ENCODE measurements at regions not wholly inside any gene's neighbourhood (a gene's known extent, or its start where the extent isn't known, plus 50 kb on each side); places are given as distances from the start of the nearest gene placed in this dataset.
A peak's percentile ranks its signal among the peaks of the same experiment; 100 is the strongest.
"Not testable (repeated sequence)": the region's sequence is repeated elsewhere in the genome, so short reads cannot be mapped to it uniquely, and the experiment has no call there.

DNA sequence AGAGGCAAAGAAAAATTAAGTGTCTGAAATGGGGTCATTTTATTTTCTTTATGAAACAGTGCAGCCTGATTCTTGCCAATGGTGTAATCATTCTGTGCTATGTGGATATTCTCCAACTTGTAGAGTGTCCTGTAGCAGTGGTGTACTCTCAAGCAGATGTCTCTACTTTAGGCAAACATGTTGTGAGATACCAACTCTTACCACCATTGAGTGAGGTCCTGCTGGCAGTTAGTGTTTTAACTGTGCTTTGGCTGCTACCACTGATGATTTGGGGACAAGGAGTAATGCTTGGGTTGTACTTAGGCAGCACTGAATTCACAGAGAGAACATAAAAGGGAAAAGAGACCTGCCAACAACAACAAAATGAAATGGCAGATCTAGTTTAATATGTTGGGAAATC, 122.5 kb downstream of the APIP start:
- no peak for DNase-seq

GRCh38 chr11:34792814-34793258, 123.3 kb downstream of the APIP start:
- no peak for DNase-seq

GRCh38 chr11:34791780-34792542, 124.2 kb downstream of the APIP start:
- DNase-seq, result peak; percentile 32

DNA sequence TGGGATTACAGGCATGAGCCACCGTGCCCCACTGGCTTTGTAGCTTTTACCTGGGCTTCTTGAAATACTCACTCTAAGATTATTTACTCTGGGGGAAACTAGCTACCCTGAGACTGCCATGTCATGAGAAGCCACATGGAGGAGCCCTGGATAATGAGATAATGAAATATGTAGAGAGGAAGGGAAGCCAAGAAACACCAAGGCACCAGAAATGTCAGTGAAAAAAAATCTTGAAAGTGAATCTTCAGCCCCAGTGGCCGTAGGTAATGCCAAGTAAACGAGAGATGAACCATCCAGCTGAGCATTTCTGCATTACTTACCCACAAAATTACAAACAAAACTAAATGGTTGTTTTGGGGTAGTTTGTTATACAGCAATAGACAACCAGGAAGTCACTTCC, 125.6 kb downstream of the APIP start:
- DNase-seq, result peak; percentile 71

DNA sequence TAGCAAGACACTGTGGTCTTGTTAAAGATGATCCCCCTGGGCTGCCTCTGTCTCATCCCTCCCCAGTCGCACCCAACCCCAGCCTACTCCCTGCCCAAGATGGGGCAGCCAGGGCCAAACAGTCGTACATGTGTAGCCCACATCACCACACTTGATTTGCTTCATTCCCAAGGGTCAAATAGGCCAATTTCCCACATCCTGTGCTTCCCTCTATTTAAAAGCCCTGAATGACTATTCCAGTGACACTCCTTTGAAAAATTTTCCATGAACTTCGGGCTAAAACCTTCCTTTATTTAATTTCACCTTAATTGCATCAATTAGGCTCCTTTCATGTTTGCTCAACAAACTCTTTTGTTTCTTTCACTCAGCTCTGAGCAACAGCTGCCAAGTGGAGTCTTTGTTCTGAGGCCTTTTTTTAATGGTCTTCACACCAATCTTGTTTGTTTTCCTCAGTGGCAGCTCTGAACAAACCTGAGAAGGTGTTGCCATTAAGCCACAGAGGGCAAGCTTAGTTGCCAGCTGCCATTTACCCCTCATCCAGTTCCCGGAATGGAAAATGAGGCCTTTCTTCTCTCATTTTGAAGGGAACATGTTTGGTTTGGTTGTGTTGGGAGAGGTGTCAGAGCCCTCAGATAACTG, 126.9 kb downstream of the APIP start:
- peak; percentile 99 for DNase-seq

GRCh38 chr11:34788642-34789041, 127.5 kb downstream of the APIP start:
- DNase-seq, result peak; percentile 64

- no peak for DNase-seq
Measured at GRCh38 chr11:34787895-34788294, 128.3 kb downstream of the APIP start.

DNA sequence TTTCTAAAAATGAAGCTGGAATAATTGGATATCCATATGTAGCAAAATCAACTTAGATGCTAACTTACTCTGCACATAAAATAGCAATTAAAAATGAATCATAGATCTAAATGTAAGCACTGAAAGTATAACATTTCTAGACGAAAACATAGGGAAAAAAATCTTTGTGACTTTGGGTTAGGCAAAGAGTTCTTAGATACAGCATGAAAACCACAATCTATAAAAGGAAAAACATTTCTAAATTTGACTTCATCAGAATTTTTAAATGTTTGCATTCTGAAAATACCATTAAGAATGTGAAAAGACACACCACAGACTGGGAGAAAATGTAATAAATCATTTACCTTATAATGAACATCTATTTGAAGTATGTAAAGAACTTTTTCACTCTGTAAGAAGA, 128.8 kb downstream of the APIP start:
- DNase-seq, result no peak

GRCh38 chr11:34784318-34784841, 131.8 kb downstream of the APIP start:
- DNase-seq, result no peak

GRCh38 chr11:34783816-34784317, 132.3 kb downstream of the APIP start:
- no peak for DNase-seq

DNA sequence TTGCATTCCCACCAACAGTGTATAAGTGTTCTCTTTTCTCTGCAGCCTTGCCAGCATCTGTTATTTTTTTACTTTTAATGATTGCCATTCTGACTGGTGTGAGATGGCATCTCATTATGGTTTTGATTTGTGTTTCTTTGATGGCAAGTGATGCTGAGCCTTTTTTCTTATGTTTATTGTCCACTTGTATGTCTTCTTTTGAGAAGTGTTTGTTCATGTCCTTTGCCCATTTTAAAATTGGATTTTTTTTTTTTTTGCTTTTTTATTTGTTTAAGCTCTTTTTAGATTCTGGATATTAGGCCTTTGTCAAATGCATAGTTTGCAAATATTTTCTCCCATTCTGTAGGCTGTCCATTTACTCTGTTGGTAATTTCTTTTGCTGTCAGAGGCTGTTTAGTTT, 134.4 kb downstream of the APIP start:
- DNase-seq, result not testable (repeated sequence)

DNA sequence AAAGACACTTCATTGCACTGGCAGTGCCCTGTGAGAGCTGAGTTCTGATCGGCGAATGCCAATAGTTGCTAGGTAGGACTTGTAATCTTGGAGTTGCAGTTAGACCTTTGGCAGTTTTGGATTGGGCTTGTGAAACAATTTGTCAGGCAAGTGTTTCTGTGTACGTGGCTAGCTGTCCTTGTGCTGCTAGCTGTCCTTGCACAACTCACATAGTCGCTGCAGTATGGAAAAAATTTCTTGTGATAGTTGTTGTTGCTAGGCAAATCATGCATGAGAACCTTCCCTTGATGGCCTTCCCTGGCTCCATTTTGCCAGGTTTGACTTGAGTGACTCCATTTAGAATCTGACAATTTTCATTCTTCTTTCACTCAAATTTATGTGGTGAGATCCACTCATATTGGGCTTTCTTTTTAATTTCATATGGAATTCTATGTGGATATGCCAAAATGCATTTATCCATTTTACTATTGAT, 140.7 kb downstream of the APIP start:
- no peak for DNase-seq

- DNase-seq, result no peak
Measured at GRCh38 chr11:34774604-34775003, 141.6 kb downstream of the APIP start.

GRCh38 chr11:34773826-34774225, 142.4 kb downstream of the APIP start:
- DNase-seq, result no peak

- DNase-seq, result no peak
Measured at GRCh38 chr11:34773211-34773610, 143.0 kb downstream of the APIP start.

DNA sequence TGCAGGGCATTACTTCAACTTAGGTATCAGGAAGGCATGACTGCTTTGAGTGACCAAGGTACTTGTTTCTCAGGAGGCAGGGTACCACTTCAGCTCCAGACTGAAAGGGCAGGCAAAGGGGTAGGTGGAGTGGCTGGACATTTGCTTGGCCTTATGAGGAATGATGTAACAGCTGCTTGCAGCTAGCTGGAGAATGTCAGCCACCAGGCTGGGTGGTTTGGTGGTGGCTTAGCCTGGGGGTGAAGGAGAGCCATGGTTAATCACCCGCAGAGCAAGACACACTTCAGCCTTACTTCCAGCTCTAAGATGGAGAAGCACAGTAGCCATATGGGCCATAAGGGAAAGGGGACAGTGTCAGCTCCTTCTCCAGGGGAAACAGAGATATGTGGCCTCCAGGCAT, 146.1 kb downstream of the APIP start:
- no peak for DNase-seq

- DNase-seq, result no peak
Measured at GRCh38 chr11:34769224-34769623, 147.0 kb downstream of the APIP start.

DNA sequence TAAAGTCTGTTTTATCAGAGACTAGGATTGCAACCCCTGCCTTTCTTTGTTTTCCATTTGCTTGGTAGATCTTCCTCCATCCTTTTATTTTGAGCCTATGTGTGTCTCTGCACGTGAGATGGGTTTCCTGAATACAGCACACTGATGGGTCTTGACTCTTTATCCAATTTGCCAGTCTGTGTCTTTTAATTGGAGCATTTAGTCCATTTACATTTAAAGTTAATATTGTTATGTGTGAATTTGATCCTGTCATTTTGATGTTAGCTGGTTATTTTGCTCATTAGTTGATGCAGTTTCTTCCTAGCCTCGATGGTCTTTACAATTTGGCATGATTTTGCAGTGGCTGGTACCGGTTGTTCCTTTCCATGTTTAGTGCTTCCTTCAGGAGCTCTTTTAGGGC, 141.7 kb downstream of the EHF start:
- DNase-seq, result not testable (repeated sequence)

- DNase-seq, result peak; percentile 31
Measured at GRCh38 chr11:34758262-34758661, 137.4 kb downstream of the EHF start.

DNA sequence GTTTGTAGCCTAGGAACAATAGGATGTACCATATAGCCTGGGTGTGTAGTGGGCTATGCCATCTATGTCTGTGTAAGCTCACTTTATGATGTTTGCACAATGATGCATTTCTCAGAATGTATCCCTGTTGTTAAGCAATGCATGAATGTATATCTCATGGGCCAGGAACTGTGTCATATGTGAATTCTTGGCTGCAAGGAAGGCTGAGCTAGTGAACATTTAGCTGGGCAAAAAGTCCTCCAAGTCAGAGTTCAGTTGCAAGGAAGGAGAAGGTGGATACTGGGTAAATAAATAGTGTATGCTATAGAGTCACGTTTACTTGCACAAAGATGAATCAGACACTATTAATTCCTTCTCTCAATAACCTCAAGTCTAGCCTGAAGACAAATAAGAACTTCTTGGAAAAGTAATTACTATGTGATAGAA, 136.1 kb downstream of the EHF start:
- no peak for DNase-seq

DNA sequence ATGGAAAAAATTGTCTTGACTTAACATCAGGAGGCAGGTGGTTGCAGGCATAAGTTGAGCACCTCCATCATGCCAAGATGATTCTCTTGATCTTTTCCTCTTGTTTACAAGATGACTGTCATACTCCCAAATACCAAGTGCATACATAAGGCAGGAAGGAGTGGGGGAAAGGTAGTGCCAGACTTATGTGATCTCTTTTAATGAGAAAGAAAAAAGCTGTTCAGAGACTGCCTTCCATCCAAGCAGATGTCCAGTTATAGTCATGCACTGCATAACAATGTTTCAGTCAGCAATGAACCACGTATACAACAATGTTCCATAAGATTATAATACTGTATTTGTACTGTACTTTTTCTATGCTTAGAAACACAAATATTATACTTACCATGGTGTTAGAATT, 135.7 kb downstream of the EHF start:
- no peak for DNase-seq

DNA sequence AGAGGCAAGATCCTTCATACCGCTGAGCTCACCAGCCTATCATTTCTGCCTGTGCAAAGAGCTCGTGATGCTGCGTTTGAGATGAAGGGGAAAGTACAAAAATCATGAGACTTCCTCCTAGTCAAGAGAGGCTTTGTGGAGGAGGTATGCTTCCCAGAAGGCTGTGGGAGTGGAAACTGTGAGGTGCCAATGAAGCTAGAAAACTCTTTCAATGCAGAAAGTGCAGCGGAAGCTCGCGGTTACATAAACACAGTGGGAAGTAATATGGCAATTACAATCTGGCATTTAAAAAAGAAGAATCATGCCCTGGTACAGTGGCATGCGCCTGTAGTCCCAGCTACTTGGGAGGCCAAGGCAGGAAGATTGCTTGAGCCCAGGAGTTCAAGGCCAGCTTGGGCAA, 134.8 kb downstream of the EHF start:
- no peak for DNase-seq

GRCh38 chr11:34754171-34754823, 133.4 kb downstream of the EHF start:
- no peak for DNase-seq
